MM.1S (cell line): ENCODE measurements at regions not wholly inside any gene's neighbourhood (a gene's known extent, or its start where the extent isn't known, plus 50 kb on each side); places are given as distances from the start of the nearest gene placed in this dataset.

ENCODE experiments used
- EZH2 ChIP-seq: fragments of 300-600 bp; sonication (generic); optimal IDR thresholded peaks from 2 replicates; pipeline ENCODE3; 2017; ENCODE audit warnings: low read depth, mild to moderate bottlenecking, antibody characterized with exemption, low read length, mixed read lengths
- EZH2phosphoT487 ChIP-seq: fragments of 300-600 bp; sonication (generic); IDR thresholded peaks from 2 replicates; pipeline ENCODE4 v1.6.1; 2018; ENCODE audit warnings: antibody characterized with exemption, low read length
- TF ChIP-seq, protein P1 (sequence below): fragments of 300-600 bp; sonication (generic); IDR thresholded peaks from 2 replicates; pipeline ENCODE4 v1.5.1; 2016; ENCODE audit warnings: antibody characterized with exemption, low read length, mixed read lengths

DNA sequence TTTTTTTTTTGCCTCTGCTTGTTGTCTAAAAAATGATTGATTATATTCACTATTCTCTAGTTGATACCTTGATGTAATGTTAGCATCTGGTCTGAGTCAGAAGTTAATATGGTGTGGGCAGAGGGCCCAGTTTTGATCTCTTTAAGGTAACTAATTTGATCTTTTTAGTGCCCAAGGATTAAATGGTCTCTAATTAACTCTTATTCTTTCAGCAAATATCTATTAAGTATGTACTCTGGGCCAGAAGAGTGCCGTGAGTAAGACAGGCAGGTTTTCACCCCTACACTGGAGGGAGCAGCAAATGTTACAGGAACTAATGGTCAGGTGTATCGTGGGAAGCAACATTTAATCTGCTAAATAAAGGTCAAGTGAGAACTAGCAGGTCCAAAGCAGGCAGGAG, 144.6 kb upstream of the COL1A2 start:
- TF ChIP-seq, protein P1, sequence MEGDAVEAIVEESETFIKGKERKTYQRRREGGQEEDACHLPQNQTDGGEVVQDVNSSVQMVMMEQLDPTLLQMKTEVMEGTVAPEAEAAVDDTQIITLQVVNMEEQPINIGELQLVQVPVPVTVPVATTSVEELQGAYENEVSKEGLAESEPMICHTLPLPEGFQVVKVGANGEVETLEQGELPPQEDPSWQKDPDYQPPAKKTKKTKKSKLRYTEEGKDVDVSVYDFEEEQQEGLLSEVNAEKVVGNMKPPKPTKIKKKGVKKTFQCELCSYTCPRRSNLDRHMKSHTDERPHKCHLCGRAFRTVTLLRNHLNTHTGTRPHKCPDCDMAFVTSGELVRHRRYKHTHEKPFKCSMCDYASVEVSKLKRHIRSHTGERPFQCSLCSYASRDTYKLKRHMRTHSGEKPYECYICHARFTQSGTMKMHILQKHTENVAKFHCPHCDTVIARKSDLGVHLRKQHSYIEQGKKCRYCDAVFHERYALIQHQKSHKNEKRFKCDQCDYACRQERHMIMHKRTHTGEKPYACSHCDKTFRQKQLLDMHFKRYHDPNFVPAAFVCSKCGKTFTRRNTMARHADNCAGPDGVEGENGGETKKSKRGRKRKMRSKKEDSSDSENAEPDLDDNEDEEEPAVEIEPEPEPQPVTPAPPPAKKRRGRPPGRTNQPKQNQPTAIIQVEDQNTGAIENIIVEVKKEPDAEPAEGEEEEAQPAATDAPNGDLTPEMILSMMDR, result no peak
- TF ChIP-seq EZH2 (no peak), EZH2phosphoT487 (no peak)
